ENCODE measurements at regions not wholly inside any gene's neighbourhood (a gene's known extent, or its start where the extent isn't known, plus 50 kb on each side); places are given as distances from the start of the nearest gene placed in this dataset.
"Not testable (repeated sequence)": the region's sequence is repeated elsewhere in the genome, so short reads cannot be mapped to it uniquely, and the experiment has no call there.

DNA sequence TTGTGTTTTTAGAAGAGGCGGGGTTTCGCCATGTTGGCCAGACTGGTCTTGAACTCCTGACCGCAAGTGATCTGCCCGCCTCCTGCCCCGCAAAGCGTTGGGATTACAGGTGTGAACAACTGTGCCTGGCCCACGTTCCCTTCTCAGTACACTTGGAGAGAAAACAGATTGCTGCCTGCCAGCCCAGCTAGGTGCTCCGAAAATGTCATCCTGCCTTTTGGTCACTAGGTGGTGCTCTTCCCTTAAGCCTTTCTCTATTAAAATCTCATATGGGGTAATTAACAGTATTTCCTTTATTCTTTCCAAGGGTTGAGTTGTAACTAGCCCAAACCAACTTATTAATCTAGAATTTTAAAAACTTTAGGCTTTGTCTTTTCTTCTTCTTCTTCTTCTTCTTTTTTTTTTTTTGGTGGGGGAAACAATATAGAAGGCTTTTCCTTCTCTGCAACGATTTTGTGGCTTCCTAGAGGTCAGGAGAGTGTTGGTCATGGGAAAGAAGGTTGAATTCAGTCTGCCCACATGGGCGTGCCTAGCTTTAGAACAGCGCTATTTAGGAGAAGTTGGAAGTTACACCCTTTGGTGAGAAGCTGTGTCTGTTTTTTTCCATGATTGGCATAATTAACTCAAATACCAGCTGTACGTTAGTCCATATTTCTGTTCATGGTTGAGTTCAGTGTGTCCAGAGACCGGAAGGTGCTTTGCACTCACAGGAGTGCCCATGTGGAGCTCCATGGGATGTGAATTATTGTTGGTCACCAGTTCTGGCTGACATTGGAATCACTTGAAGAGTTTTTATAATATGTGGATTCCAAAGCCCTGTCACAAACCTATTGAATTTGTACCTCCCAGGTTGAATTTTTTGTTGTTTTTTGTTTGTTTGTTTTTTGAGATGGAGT is 110.1 kb downstream of the LAT start:
- TF ChIP-seq, protein P1, sequence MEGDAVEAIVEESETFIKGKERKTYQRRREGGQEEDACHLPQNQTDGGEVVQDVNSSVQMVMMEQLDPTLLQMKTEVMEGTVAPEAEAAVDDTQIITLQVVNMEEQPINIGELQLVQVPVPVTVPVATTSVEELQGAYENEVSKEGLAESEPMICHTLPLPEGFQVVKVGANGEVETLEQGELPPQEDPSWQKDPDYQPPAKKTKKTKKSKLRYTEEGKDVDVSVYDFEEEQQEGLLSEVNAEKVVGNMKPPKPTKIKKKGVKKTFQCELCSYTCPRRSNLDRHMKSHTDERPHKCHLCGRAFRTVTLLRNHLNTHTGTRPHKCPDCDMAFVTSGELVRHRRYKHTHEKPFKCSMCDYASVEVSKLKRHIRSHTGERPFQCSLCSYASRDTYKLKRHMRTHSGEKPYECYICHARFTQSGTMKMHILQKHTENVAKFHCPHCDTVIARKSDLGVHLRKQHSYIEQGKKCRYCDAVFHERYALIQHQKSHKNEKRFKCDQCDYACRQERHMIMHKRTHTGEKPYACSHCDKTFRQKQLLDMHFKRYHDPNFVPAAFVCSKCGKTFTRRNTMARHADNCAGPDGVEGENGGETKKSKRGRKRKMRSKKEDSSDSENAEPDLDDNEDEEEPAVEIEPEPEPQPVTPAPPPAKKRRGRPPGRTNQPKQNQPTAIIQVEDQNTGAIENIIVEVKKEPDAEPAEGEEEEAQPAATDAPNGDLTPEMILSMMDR (IDR thresholded peaks at IDR 0.05), result peak in 3 of 5 experiments; percentile 17 to 47 (median 45)
- TF ChIP-seq POLR2A, POLR2AphosphoS5 (IDR thresholded peaks at IDR 0.05): not testable (repeated sequence)

All from transverse colon (tissue), 4 donors.